HEK293 (cell line): ENCODE measurements at regions not wholly inside any gene's neighbourhood (a gene's known extent, or its start where the extent isn't known, plus 50 kb on each side); places are given as distances from the start of the nearest gene placed in this dataset.

Experiments
- CTCF ChIA-PET: fragments of 350-600 bp; formaldehyde crosslinking; extraction: SDS; loops from one replicate; lab custom pipeline; 2021; ENCODE audit warnings: antibody characterized with exemption; lab: Yijun Ruan, JAX
- POLR2A ChIA-PET: fragments of 300-600 bp; formaldehyde crosslinking; extraction: SDS; loops from one replicate; lab custom pipeline; 2020; ENCODE audit warnings: antibody characterized with exemption, inconsistent platforms; lab: Yijun Ruan, JAX
- H3K27ac ChIP-seq: fragments of 200-500 bp; sonication (Bioruptor generic); 2 replicates; pipeline ENCODE4 v1.5.1; 2014; ENCODE audit warnings: low read depth, low read length, control low read depth, inconsistent platforms; ENCODE audit errors: extremely low read depth
- H3K36me3 ChIP-seq, 2 experiments: fragments of 200-500 bp in 1 of 2; sonication (Bioruptor generic) in 1 of 2; 1 replicate in 1 of 2; 2 replicates in 1 of 2; pipeline ENCODE4 v1.5.1; 2014 to 2017; ENCODE audit warnings: inconsistent platforms in 2 of 2, low read length in 2 of 2; ENCODE audit not compliant: control insufficient read depth in 2 of 2, insufficient read depth in 1 of 2
- H3K4me1 ChIP-seq: fragments of 200-500 bp; sonication (Bioruptor generic); 2 replicates; pipeline ENCODE4 v1.5.1; 2014; ENCODE audit warnings: mild to moderate bottlenecking, low read length, inconsistent platforms; ENCODE audit not compliant: control insufficient read depth, insufficient read depth
- H3K4me3 ChIP-seq: 2 replicates; pipeline ENCODE4 v1.5.1; 2011; ENCODE audit warnings: low read depth, mild to moderate bottlenecking, control low read depth, low read length, moderate library complexity
- H3K9me3 ChIP-seq: fragments of 200-500 bp; sonication (Bioruptor generic); 2 replicates; pipeline ENCODE4 v1.5.1; 2014; ENCODE audit warnings: low read depth, low read length, inconsistent platforms; ENCODE audit not compliant: control insufficient read depth, insufficient read depth
- KLF8 ChIP-seq: fragments of 450-650 bp; formaldehyde crosslinking; IDR thresholded peaks from 2 replicates; pipeline ENCODE4 v1.5.1; 2016; ENCODE audit warnings: missing biosample characterization, missing genetic modification characterization
- KLF9 ChIP-seq: fragments of 450-650 bp; formaldehyde crosslinking; IDR thresholded peaks from 2 replicates; pipeline ENCODE4 v1.5.1; 2016; ENCODE audit warnings: missing biosample characterization, missing genetic modification characterization, low read depth
- REPIN1 ChIP-seq: fragments of 450-650 bp; formaldehyde crosslinking; IDR thresholded peaks from 2 replicates; pipeline ENCODE4 v1.5.1; 2017; ENCODE audit warnings: missing biosample characterization, missing genetic modification characterization, low read depth
- SP3 ChIP-seq: fragments of 450-650 bp; formaldehyde crosslinking; IDR thresholded peaks from 2 replicates; pipeline ENCODE4 v1.5.1; 2016; ENCODE audit warnings: missing biosample characterization, missing genetic modification characterization
- YY1 ChIP-seq: fragments of 450-650 bp; formaldehyde crosslinking; IDR thresholded peaks from 2 replicates; pipeline ENCODE4 v1.5.1; 2018; ENCODE audit warnings: missing biosample characterization, missing genetic modification characterization
- ZBTB10 ChIP-seq: fragments of 450-650 bp; formaldehyde crosslinking; IDR thresholded peaks from 2 replicates; pipeline ENCODE4 v1.5.1; 2016; ENCODE audit warnings: missing biosample characterization, missing genetic modification characterization
- ZFHX2 ChIP-seq: fragments of 450-650 bp; formaldehyde crosslinking; conservative IDR thresholded peaks from 2 replicates; pipeline ENCODE4 v1.5.1; 2016; ENCODE audit warnings: missing biosample characterization, missing genetic modification characterization
- ZNF175 ChIP-seq: fragments of 450-650 bp; formaldehyde crosslinking; IDR thresholded peaks from 2 replicates; pipeline ENCODE4 v1.5.1; 2016; ENCODE audit warnings: missing biosample characterization, missing genetic modification characterization
- ZNF184 ChIP-seq: fragments of 450-650 bp; IDR thresholded peaks from 2 replicates; pipeline ENCODE4 v1.5.1; 2018; ENCODE audit warnings: missing biosample characterization, mild to moderate bottlenecking, missing genetic modification characterization
- ZNF266 ChIP-seq: fragments of 450-650 bp; formaldehyde crosslinking; IDR thresholded peaks from 2 replicates; pipeline ENCODE4 v1.5.1; 2016; ENCODE audit warnings: missing biosample characterization, missing genetic modification characterization, low read depth
- ZNF274 ChIP-seq, 2 experiments: fragments of 200-500 bp in 1 of 2; fragments of 450-650 bp in 1 of 2; sonication (Bioruptor generic) in 1 of 2; formaldehyde crosslinking in 1 of 2; IDR thresholded peaks; 2 replicates each; pipeline versions ENCODE4 v1.5.1 to v1.6.1; 2014 to 2016; ENCODE audit warnings: borderline replicate concordance in 1 of 2, inconsistent platforms in 1 of 2, low read length in 1 of 2, missing biosample characterization in 1 of 2, missing genetic modification characterization in 1 of 2
- ZNF280C ChIP-seq: fragments of 450-650 bp; formaldehyde crosslinking; IDR thresholded peaks from 2 replicates; pipeline ENCODE4 v1.5.1; 2016; ENCODE audit warnings: missing biosample characterization, missing genetic modification characterization
- ZNF37A ChIP-seq: fragments of 450-650 bp; IDR thresholded peaks from 2 replicates; pipeline ENCODE4 v1.5.1; 2018; ENCODE audit warnings: missing biosample characterization, missing genetic modification characterization
- ZNF692 ChIP-seq: fragments of 450-650 bp; formaldehyde crosslinking; IDR thresholded peaks from 2 replicates; pipeline ENCODE4 v1.5.1; 2016; ENCODE audit warnings: missing biosample characterization, missing genetic modification characterization
- ZNF837 ChIP-seq: fragments of 450-650 bp; formaldehyde crosslinking; IDR thresholded peaks from 2 replicates; pipeline ENCODE4 v1.5.1; 2016; ENCODE audit warnings: missing biosample characterization, missing genetic modification characterization
- ZSCAN30 ChIP-seq: fragments of 450-650 bp; IDR thresholded peaks from 2 replicates; pipeline ENCODE4 v1.5.1; 2018; ENCODE audit warnings: missing biosample characterization, mild to moderate bottlenecking, missing genetic modification characterization, moderate library complexity
- TF ChIP-seq, protein P1 (sequence below): fragments of 450-650 bp; formaldehyde crosslinking; IDR thresholded peaks from 2 replicates; pipeline ENCODE4 v1.5.1; 2016; ENCODE audit warnings: missing biosample characterization, missing genetic modification characterization
- TF ChIP-seq, protein P2 (sequence below): fragments of 450-650 bp; formaldehyde crosslinking; IDR thresholded peaks from 2 replicates; pipeline ENCODE4 v1.5.1; 2016; ENCODE audit warnings: missing biosample characterization, missing genetic modification characterization

DNA sequence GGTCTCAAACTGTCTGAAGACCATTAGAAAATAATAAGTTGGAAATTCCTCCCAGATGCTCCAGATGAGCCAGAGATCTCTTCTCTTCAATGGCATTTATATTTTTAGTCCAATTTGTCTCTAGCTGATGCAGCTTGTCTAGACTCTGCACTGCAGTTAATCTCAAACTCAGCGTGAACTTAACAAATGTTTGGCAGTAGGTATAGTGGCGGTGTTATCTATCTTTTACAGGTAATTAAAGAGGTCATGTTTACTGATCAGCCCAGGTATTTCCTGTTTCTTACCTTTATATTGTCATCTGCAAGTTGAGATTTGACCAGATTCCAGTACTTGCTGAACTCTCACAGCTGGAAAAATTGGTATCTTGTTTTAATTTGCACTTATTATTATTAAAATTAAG lies 1024.5 kb upstream of the ADGRL2 start (continued):
- TF ChIP-seq ZNF692 (tag by site-specific recombination) (no peak), ZNF184 (tag by site-specific recombination) (no peak)

GRCh38 chr1:80769208-80769750 lies 1031.5 kb upstream of the ADGRL2 start:
- no peaks in the 10 kb centered on the region for H3K36me3 ChIP-seq
- CTCF ChIA-PET, result no interaction called here
- no peak overlapping the region for H3K4me3 ChIP-seq
- H3K9me3 ChIP-seq, result no peaks in the 10 kb centered on the region
- H3K27ac ChIP-seq, result no peak overlapping the region
- no peak for TF ChIP-seq ZSCAN30
- no peak for TF ChIP-seq KLF9 (tag by site-specific recombination)
- TF ChIP-seq ZNF280C (tag by site-specific recombination), result no peak
- no peak for TF ChIP-seq KLF8
- no peak for TF ChIP-seq YY1 (tag by site-specific recombination)
- no peak for TF ChIP-seq ZNF37A (tag by site-specific recombination)
- no peak for TF ChIP-seq SP3 (tag by site-specific recombination)
- TF ChIP-seq ZNF175 (tag by site-specific recombination), result no peak
- TF ChIP-seq, protein P1, sequence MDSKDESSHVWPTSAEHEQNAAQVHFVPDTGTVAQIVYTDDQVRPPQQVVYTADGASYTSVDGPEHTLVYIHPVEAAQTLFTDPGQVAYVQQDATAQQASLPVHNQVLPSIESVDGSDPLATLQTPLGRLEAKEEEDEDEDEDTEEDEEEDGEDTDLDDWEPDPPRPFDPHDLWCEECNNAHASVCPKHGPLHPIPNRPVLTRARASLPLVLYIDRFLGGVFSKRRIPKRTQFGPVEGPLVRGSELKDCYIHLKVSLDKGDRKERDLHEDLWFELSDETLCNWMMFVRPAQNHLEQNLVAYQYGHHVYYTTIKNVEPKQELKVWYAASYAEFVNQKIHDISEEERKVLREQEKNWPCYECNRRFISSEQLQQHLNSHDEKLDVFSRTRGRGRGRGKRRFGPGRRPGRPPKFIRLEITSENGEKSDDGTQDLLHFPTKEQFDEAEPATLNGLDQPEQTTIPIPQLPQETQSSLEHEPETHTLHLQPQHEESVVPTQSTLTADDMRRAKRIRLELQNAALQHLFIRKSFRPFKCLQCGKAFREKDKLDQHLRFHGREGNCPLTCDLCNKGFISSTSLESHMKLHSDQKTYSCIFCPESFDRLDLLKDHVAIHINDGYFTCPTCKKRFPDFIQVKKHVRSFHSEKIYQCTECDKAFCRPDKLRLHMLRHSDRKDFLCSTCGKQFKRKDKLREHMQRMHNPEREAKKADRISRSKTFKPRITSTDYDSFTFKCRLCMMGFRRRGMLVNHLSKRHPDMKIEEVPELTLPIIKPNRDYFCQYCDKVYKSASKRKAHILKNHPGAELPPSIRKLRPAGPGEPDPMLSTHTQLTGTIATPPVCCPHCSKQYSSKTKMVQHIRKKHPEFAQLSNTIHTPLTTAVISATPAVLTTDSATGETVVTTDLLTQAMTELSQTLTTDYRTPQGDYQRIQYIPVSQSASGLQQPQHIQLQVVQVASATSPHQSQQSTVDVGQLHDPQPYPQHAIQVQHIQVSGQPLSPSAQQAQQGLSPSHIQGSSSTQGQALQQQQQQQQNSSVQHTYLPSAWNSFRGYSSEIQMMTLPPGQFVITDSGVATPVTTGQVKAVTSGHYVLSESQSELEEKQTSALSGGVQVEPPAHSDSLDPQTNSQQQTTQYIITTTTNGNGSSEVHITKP, result no peak
- no peak for TF ChIP-seq REPIN1 (tag by site-specific recombination)
- no peak for TF ChIP-seq ZFHX2
- no peak for TF ChIP-seq ZNF274 (IDR thresholded peaks at IDR 0.05; ENCODE audit: low read length)
- TF ChIP-seq ZNF274 (tag by site-specific recombination; IDR thresholded peaks at IDR 0.05; ENCODE audit: borderline replicate concordance), result no peak
- TF ChIP-seq, protein P2, sequence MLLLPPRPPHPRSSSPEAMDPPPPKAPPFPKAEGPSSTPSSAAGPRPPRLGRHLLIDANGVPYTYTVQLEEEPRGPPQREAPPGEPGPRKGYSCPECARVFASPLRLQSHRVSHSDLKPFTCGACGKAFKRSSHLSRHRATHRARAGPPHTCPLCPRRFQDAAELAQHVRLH (tag by site-specific recombination), result no peak
- TF ChIP-seq ZBTB10, result no peak
- no peak for TF ChIP-seq ZNF837 (tag by site-specific recombination)
- no peak for TF ChIP-seq ZNF266
- H3K4me1 ChIP-seq, result no peaks in the 10 kb centered on the region
- POLR2A ChIA-PET, result no interaction called here
